Left ventricle myocardium superior (tissue), 1 donor: ENCODE measurements at regions not wholly inside any gene's neighbourhood (a gene's known extent, or its start where the extent isn't known, plus 50 kb on each side); places are given as distances from the start of the nearest gene placed in this dataset.

ENCODE experiments used
- ATAC-seq: fragments of 200-7000 bp; cut with Tn5 transposase; one replicate; pipeline ENCODE4 v1.9.1; 2020; ENCODE audit warnings: mild to moderate bottlenecking, moderate library complexity
- DNase-seq: peaks from one replicate; pipeline ENCODE4 v3.0.0-alpha.2; 2020
- intact Hi-C: fragments of 100-400 bp; cut with micrococcal nuclease; formaldehyde crosslinking; loops from one replicate; pipeline ENCODE4 v1.11.0; 2022
- donor health status: DM: no; HTN: yes; CAD: no; lungs with severe emphysema.

DNA sequence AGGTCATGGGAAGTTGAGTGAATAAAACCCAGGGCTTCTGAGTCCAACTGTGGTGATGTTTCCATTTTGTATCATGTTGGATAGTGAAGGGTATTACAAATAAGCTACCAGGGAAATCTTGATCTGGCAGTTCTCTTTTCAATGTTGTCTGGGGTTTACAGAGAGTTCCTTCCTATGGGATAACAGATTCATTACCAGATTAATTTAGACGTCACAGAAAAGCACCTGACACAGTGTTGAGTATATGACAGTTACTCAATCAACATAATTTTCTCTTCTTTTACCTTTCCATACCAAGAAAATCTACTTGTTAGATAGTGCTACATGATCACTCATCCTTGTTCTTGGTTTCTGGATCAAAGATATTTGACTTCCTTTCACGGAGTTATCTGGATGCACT, 270.9 kb downstream of the ACTL7B start:
- intact Hi-C loops: no loop called here
- ATAC-seq: no peak
- no peak for DNase-seq

- ATAC-seq: no peak
- intact Hi-C loops: no loop called here
- no peak for DNase-seq
These were observed 273.1 kb downstream of the ACTL7B start for GRCh38 chr9:108582726-108583125.

- DNase-seq (no peak), ATAC-seq (no peak)
- intact Hi-C loops: no loop called here
These were observed 275.9 kb downstream of the ACTL7B start for GRCh38 chr9:108579757-108580439.

- intact Hi-C loops: no loop called here
- ATAC-seq (no peak), DNase-seq (no peak)
These were observed 280.5 kb downstream of the ACTL7B start for GRCh38 chr9:108575276-108575675.

- DNase-seq (no peak), ATAC-seq (no peak)
- intact Hi-C loops: loop anchor here (5.0 to 10.0 kb wide), 2 partner anchors 1087 to 1105 kb away; no protein-coding TSS in a partner anchor
These were observed 286.2 kb downstream of the ACTL7B start for GRCh38 chr9:108569624-108570023.

GRCh38 chr9:108568093-108568492, 287.7 kb downstream of the ACTL7B start:
- no peak for ATAC-seq
- intact Hi-C loops: loop anchor here (5.0 to 10.0 kb wide), 2 partner anchors 1086 to 1103 kb away; no protein-coding TSS in a partner anchor
- no peak for DNase-seq

- DNase-seq: no peak
- intact Hi-C loops: loop anchor here (5.0 to 10.0 kb wide), 2 partner anchors 1085 to 1103 kb away; no protein-coding TSS in a partner anchor
- no peak for ATAC-seq
These were observed 288.2 kb downstream of the ACTL7B start for GRCh38 chr9:108567571-108567970.

DNA sequence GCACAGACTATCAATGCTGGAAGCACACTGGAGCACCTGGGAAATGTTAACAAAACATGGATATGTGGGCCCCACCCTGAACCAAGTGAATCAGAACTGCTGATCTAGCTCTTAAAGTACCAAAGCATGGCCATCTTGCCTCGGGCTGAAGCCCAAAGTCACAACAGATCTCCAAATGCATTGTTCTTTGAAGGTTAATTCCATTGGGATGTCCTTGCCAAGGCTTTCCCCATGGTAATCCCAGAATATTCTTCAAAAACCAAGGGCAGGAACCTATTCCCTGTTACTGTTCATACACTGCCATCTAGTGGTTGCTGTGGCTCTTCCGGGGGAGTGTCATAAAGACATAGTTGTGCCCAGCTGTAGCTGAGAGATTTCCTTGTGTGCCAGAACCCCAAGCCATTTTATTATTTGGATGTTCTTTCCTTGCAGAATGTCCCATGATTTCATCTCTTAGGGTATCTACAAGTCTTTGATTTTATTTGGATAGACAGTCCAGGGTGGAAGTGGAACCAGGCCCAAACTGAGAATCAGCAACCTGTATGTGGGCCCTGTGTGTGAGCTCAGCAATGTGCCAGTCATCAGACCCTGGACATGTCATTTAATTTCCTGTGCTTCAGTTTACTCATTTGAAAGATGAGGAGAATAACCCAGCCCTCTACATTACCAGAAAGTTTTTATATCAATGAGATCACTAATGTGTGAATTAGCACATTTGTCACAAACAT, 290.0 kb downstream of the ACTL7B start:
- DNase-seq (peak; percentile 35), ATAC-seq (peak; percentile 94)
- intact Hi-C loops: loop anchor here (5.0 to 10.0 kb wide), 2 partner anchors 1084 to 1101 kb away; no protein-coding TSS in a partner anchor

- ATAC-seq (no peak), DNase-seq (no peak)
- intact Hi-C loops: loop anchor here (10.0 kb wide), 1 partner anchor 1097 kb away; no protein-coding TSS in a partner anchor
These were observed 293.6 kb downstream of the ACTL7B start for GRCh38 chr9:108562176-108562575.

DNA sequence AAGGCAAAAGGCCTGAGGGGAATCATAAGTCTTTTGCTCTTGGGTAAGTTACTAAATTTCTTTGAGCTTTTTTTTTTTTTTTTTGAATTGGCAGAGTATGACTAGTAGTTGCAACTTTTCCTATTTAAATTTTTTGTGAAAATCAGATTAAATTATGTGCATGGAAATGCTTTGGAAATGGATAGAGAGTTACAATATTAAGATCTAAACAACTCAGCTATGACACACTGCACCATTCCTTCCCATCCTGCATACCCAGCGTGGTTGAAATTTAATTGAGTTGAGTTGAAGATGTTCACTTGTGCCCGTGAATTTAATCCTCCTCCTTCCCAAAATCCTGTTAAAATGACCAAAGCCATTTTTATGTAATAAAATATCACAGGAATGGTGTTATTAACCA, 296.4 kb downstream of the ACTL7B start:
- intact Hi-C loops: no loop called here
- no peak for ATAC-seq
- no peak for DNase-seq

DNA sequence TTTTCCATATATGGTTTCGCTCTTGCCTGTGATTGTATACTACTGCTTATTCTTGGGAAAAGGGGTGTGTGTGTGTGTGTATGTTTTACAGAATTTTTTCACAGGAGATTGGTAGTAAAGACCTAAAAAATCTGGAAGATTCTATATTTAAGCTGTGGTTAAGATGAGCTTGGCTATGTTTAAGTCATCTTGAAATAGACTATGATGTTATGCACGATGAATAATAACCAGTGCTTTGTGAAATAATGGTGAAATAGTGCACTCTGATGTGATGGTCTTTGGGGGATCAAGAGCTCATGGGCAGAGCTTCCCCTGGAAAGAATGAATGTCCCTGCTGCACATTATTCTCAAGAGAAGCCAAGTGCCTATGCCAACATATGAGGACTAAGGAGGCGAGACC, 301.0 kb downstream of the ACTL7B start:
- ATAC-seq (no peak), DNase-seq (no peak)
- intact Hi-C loops: no loop called here

GRCh38 chr9:108553111-108553635, 302.6 kb downstream of the ACTL7B start:
- ATAC-seq (no peak), DNase-seq (no peak)
- intact Hi-C loops: no loop called here

- intact Hi-C loops: no loop called here
- ATAC-seq: peak; percentile 24
- DNase-seq: no peak
These were observed 303.2 kb downstream of the ACTL7B start for GRCh38 chr9:108552459-108553040.

DNA sequence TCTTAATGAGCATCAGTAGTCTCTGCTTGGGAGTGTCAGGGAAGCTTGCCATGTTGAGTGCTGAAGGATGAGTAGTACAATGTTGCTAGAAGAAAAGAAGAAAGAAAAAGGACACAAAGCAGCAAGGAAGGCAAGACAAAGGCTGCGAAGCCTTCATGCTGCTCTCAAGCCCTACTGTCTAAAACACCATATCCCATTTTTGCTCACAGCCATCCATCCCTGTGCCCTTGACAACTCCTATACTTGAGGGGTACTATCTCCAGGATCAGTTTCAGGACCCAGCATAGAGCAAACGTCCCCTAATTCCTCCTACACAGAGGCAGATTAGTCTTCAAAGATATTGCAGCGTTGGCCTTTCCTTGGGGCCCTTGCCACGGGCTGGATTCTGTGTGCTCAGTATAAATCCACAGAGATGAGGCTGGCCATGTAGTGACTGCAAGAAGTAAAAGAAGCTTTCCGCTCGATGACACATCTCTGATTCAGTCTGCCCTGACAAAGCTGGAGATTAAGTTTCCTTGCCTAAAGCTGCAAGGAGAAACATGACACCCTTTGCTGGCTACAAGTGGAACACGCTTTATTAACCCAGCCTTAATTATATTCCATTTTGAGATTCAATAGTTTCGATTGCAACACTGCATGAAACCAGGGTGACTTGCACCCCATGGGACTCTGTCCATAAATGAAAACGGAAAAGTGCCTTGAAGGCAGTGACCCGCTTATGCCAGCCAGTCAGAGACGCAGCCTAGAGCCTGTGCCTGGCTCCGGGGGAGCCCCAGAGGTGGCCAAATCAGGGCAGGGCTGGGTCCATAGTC, 304.6 kb downstream of the ACTL7B start:
- ATAC-seq (no peak), DNase-seq (no peak)
- intact Hi-C loops: no loop called here

GRCh38 chr9:108550106-108550505, 305.7 kb downstream of the ACTL7B start:
- DNase-seq (no peak), ATAC-seq (no peak)
- intact Hi-C loops: no loop called here

DNA sequence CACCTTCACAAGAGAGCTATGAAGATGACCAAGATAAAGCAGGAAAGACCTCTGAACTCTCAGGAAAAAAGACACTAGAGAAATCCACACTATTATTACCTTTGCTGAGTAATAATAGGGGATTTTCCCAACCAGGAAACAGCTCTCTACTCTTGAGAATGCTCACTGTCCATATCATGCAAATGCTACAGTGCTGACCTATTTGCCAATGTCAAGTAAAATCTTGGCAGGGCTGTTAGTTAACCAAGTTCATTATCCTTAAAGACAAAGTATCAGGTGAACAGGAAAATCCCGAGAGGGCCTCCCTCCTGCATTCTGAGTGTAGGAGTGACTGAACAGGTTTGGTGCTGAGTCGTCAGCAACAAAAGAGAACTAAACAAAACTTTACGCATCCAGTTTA, 306.6 kb downstream of the ACTL7B start:
- intact Hi-C loops: no loop called here
- ATAC-seq: no peak
- no peak for DNase-seq

GRCh38 chr9:108547411-108548135, 308.2 kb downstream of the ACTL7B start:
- DNase-seq (no peak), ATAC-seq (no peak)
- intact Hi-C loops: no loop called here

DNA sequence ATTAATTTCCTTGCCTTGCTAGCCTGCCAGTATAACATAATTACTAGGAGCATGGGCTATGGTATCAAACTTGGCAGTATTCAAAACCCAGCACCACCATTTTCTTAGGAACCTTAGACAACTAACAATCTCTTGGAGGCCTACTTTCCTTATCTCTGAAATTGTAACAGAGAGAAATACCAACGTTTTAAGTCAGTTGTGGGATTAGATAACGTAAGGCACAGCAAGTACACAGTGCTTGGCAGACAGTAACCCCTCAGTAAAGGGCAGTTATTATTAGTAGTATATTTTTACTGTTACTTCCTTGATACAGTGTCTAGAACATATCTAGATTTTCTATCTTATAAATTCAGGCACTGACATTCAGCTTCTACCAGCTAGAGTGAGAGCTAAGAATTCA, 309.6 kb downstream of the ACTL7B start:
- peak; percentile 32 for ATAC-seq
- intact Hi-C loops: no loop called here

DNA sequence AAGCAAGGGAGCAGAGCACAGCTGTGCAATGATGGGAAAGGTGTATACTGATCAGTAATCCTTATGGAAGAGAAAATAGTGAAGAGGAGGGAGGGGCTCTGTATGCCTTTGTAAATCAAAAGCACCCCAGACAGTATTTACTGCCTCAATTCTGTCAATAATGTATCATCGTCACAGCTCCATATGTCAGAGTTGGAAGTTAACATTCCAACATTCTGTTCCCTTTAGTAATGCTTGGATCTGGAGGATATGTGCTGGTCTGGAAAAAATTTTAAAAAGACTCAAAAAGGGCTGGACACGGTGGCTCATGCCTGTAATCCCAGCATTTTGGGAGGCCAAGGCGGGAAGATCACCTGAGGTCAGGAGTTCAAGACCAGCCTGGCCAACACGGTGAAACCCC, 310.4 kb downstream of the ACTL7B start:
- DNase-seq (no peak), ATAC-seq (no peak)
- intact Hi-C loops: no loop called here

More for the DNA sequence above, 309.6 kb downstream of the ACTL7B start:
- DNase-seq: no peak
